Vagina (tissue), 2 donors: ENCODE measurements at regions not wholly inside any gene's neighbourhood (a gene's known extent, or its start where the extent isn't known, plus 50 kb on each side); places are given as distances from the start of the nearest gene placed in this dataset.

Source experiments
- POLR2A ChIP-seq, 2 donors: fragments of 450-650 bp; IDR thresholded peaks; one replicate each; pipeline ENCODE4 v1.6.1; 2017; ENCODE audit warnings: antibody characterized with exemption in 2 of 2, mild to moderate bottlenecking in 2 of 2, moderate library complexity in 2 of 2
- POLR2AphosphoS5 ChIP-seq, 2 donors: sonication (generic); formaldehyde crosslinking; IDR thresholded peaks; one replicate each; pipeline ENCODE4 v1.9.0; 2017; ENCODE audit warnings: antibody characterized with exemption in 2 of 2, mild to moderate bottlenecking in 2 of 2, low read depth in 1 of 2; ENCODE audit not compliant: insufficient read depth in 1 of 2
- TF ChIP-seq, protein P1 (sequence below), 3 experiments: fragments of 450-650 bp in 2 of 3; fragments of 200-600 bp in 1 of 3; sonication (generic) in 1 of 3; IDR thresholded peaks; one replicate each; pipeline ENCODE4 v1.5.1; 2017 to 2019; ENCODE audit warnings: antibody characterized with exemption in 3 of 3, mild to moderate bottlenecking in 2 of 3, moderate library complexity in 2 of 3

DNA sequence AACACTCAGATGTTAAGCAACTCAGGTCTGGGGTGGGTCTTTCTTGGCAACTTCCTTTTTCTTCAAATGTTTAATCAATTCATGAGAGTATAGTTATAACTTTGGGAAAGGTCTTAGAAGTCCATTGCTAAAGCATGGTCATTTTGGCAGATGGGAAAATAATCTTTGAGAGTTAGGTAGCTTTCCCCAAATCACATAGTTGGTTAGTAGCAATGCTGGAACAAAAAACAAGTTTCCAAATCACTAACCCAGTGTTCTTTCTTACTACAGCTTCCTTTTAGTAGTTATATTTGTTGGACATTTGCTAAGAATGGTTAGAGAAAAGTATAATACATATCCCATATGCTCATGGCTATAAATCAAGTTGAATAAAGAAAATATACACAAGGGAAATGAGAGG is 185.2 kb upstream of the SLC14A2 start:
- TF ChIP-seq POLR2A (IDR thresholded peaks at IDR 0.05) = no peak
- TF ChIP-seq, protein P1, sequence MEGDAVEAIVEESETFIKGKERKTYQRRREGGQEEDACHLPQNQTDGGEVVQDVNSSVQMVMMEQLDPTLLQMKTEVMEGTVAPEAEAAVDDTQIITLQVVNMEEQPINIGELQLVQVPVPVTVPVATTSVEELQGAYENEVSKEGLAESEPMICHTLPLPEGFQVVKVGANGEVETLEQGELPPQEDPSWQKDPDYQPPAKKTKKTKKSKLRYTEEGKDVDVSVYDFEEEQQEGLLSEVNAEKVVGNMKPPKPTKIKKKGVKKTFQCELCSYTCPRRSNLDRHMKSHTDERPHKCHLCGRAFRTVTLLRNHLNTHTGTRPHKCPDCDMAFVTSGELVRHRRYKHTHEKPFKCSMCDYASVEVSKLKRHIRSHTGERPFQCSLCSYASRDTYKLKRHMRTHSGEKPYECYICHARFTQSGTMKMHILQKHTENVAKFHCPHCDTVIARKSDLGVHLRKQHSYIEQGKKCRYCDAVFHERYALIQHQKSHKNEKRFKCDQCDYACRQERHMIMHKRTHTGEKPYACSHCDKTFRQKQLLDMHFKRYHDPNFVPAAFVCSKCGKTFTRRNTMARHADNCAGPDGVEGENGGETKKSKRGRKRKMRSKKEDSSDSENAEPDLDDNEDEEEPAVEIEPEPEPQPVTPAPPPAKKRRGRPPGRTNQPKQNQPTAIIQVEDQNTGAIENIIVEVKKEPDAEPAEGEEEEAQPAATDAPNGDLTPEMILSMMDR (IDR thresholded peaks at IDR 0.05) = no peak
- no peak for TF ChIP-seq POLR2AphosphoS5 (IDR thresholded peaks at IDR 0.05; ENCODE audit: insufficient read depth in 1 of 2, low read depth in 1 of 2)
